ENCODE measurements at regions not wholly inside any gene's neighbourhood (a gene's known extent, or its start where the extent isn't known, plus 50 kb on each side); places are given as distances from the start of the nearest gene placed in this dataset.

- no peak for DNase-seq (ENCODE audit: low spot score)
- Histone ChIP-seq H3K9me3 (no peaks in the 10 kb centered on the region), H3K27me3 (replicated peaks; ENCODE audit: insufficient read depth) (no peaks in the 10 kb centered on the region), H3K4me1 (replicated peaks) (no peaks in the 10 kb centered on the region), H3K27ac (no peak overlapping the region), H3K4me3 (no peak overlapping the region), H3K36me3 (no peaks in the 10 kb centered on the region)
- WGBS, result 66% methylated on average over 2 of the region's 2 CpGs
- TF ChIP-seq POLR2A (IDR thresholded peaks at IDR 0.05), result no peak
- intact Hi-C loops (cut with DNase I), result no loop called here
Measured at GRCh38 chr18:60027397-60027796, 127.6 kb downstream of the PMAIP1 start.

GRCh38 chr18:60024857-60025256, 125.1 kb downstream of the PMAIP1 start:
- H3K36me3 ChIP-seq, result no peaks in the 10 kb centered on the region
- H3K9me3 ChIP-seq, result no peaks in the 10 kb centered on the region
- TF ChIP-seq POLR2AphosphoS5 (IDR thresholded peaks at IDR 0.05) (no peak), POLR2A (IDR thresholded peaks at IDR 0.05) (no peak), CTCF (IDR thresholded peaks at IDR 0.05) (no peak)
- H3K4me1 ChIP-seq (replicated peaks), result no peaks in the 10 kb centered on the region
- H3K27ac ChIP-seq, result no peak overlapping the region
- H3K27me3 ChIP-seq (replicated peaks; ENCODE audit: insufficient read depth), result no peaks in the 10 kb centered on the region
- intact Hi-C loops (cut with DNase I), result no loop called here
- no peak for DNase-seq (ENCODE audit: low spot score)
- H3K4me3 ChIP-seq, result no peak overlapping the region

- Histone ChIP-seq H3K4me1 (replicated peaks) (no peaks in the 10 kb centered on the region), H3K27ac (no peak overlapping the region), H3K4me3 (no peak overlapping the region), H3K36me3 (no peaks in the 10 kb centered on the region), H3K9me3 (no peaks in the 10 kb centered on the region), H3K27me3 (replicated peaks; ENCODE audit: insufficient read depth) (no peaks in the 10 kb centered on the region)
- no peak for DNase-seq (ENCODE audit: low spot score)
- intact Hi-C loops (cut with DNase I), result no loop called here
- TF ChIP-seq POLR2AphosphoS5 (IDR thresholded peaks at IDR 0.05) (no peak), POLR2A (IDR thresholded peaks at IDR 0.05) (no peak), CTCF (IDR thresholded peaks at IDR 0.05) (no peak)
- 29% methylated on average over 3 of the region's 3 CpGs for WGBS
Measured at GRCh38 chr18:60024345-60024744, 124.5 kb downstream of the PMAIP1 start.

GRCh38 chr18:60022671-60023276, 123.0 kb downstream of the PMAIP1 start:
- no peaks in the 10 kb centered on the region for H3K9me3 ChIP-seq
- no peak overlapping the region for H3K4me3 ChIP-seq
- WGBS, result 70% methylated on average over 2 of the region's 2 CpGs
- TF ChIP-seq POLR2AphosphoS5 (IDR thresholded peaks at IDR 0.05) (no peak), CTCF (IDR thresholded peaks at IDR 0.05) (no peak), POLR2A (IDR thresholded peaks at IDR 0.05) (no peak)
- H3K4me1 ChIP-seq (replicated peaks), result no peaks in the 10 kb centered on the region
- intact Hi-C loops (cut with DNase I), result no loop called here
- no peak overlapping the region for H3K27ac ChIP-seq
- no peaks in the 10 kb centered on the region for H3K36me3 ChIP-seq
- DNase-seq (ENCODE audit: low spot score), result no peak
- no peaks in the 10 kb centered on the region for H3K27me3 ChIP-seq (replicated peaks; ENCODE audit: insufficient read depth)

- H3K36me3 ChIP-seq, result no peaks in the 10 kb centered on the region
- no peak for TF ChIP-seq POLR2A (IDR thresholded peaks at IDR 0.05)
- no peak for TF ChIP-seq CTCF (IDR thresholded peaks at IDR 0.05)
- no peak for TF ChIP-seq POLR2AphosphoS5 (IDR thresholded peaks at IDR 0.05)
- H3K27ac ChIP-seq, result no peak overlapping the region
- no peak overlapping the region for H3K4me3 ChIP-seq
- H3K27me3 ChIP-seq (replicated peaks; ENCODE audit: insufficient read depth), result no peaks in the 10 kb centered on the region
- no peaks in the 10 kb centered on the region for H3K4me1 ChIP-seq (replicated peaks)
- H3K9me3 ChIP-seq, result no peaks in the 10 kb centered on the region
- intact Hi-C loops (cut with DNase I), result no loop called here
- DNase-seq (ENCODE audit: low spot score), result no peak
Measured at GRCh38 chr18:60021556-60021955, 121.8 kb downstream of the PMAIP1 start.

Data from prostate gland (tissue), 2 donors.